Trophoblast cell (in vitro differentiated cells and primary cell): ENCODE measurements at regions not wholly inside any gene's neighbourhood (a gene's known extent, or its start where the extent isn't known, plus 50 kb on each side); places are given as distances from the start of the nearest gene placed in this dataset.

Experiments
- DNase-seq, 2 donors: peaks; one replicate each; pipeline ENCODE4 v3.0.0-alpha.2; 2016
- H2AFZ ChIP-seq: 2 replicates; pipeline ENCODE4 v1.6.1; 2013; ENCODE audit warnings: low read length, moderate library complexity, mild to moderate bottlenecking; ENCODE audit not compliant: insufficient read depth, poor library complexity
- H2AK5ac ChIP-seq: 2 replicates; pipeline ENCODE4 v1.6.1; 2013; ENCODE audit warnings: mild to moderate bottlenecking, low read length
- H2BK120ac ChIP-seq: 2 replicates; pipeline ENCODE4 v1.6.1; 2013; ENCODE audit warnings: low read length, mild to moderate bottlenecking, moderate library complexity; ENCODE audit not compliant: insufficient read depth, poor library complexity
- H2BK12ac ChIP-seq: 2 replicates; pipeline ENCODE4 v1.6.1; 2013; ENCODE audit warnings: mild to moderate bottlenecking, low read length, moderate library complexity
- H2BK5ac ChIP-seq: 2 replicates; pipeline ENCODE4 v1.6.1; 2013; ENCODE audit warnings: low read length, low read depth, moderate library complexity, mild to moderate bottlenecking; ENCODE audit not compliant: poor library complexity
- H3K14ac ChIP-seq: 2 replicates; pipeline ENCODE4 v1.6.1; 2013; ENCODE audit warnings: mild to moderate bottlenecking, low read length
- H3K18ac ChIP-seq: 2 replicates; pipeline ENCODE4 v1.6.1; 2013; ENCODE audit warnings: mild to moderate bottlenecking, low read length
- H3K23ac ChIP-seq: 2 replicates; pipeline ENCODE4 v1.6.1; 2013; ENCODE audit warnings: low read length
- H3K27ac ChIP-seq: 2 replicates; pipeline ENCODE4 v1.5.1; 2013; ENCODE audit warnings: low read depth, mild to moderate bottlenecking, inconsistent platforms, low read length, moderate library complexity
- H3K27me3 ChIP-seq: 2 replicates; pipeline ENCODE4 v1.6.1; 2013; ENCODE audit warnings: inconsistent platforms, mild to moderate bottlenecking, low read length, moderate library complexity; ENCODE audit not compliant: insufficient read depth
- H3K36me3 ChIP-seq, 2 experiments: 1 replicate in 1 of 2; 2 replicates in 1 of 2; pipeline ENCODE4 v1.6.1; 2013; ENCODE audit warnings: low read length in 2 of 2, mild to moderate bottlenecking in 2 of 2, moderate library complexity in 1 of 2; ENCODE audit not compliant: insufficient read depth in 2 of 2, control insufficient read depth in 1 of 2
- H3K4ac ChIP-seq: 2 replicates; pipeline ENCODE4 v1.6.1; 2013; ENCODE audit warnings: low read depth, mild to moderate bottlenecking, low read length, moderate library complexity
- H3K4me1 ChIP-seq, 2 experiments: 1 replicate in 1 of 2; 2 replicates in 1 of 2; pipeline ENCODE4 v1.6.1; 2013; ENCODE audit warnings: low read length in 2 of 2, mild to moderate bottlenecking in 2 of 2, moderate library complexity in 1 of 2; ENCODE audit not compliant: insufficient read depth in 2 of 2, control insufficient read depth in 1 of 2
- H3K4me2 ChIP-seq: 2 replicates; pipeline ENCODE4 v1.6.1; 2013; ENCODE audit warnings: inconsistent platforms, mild to moderate bottlenecking, low read length, moderate library complexity
- H3K4me3 ChIP-seq: 2 replicates; pipeline ENCODE4 v1.5.1; 2013; ENCODE audit warnings: mild to moderate bottlenecking, low read depth, low read length, inconsistent platforms
- H3K79me1 ChIP-seq: one replicate; pipeline ENCODE4 v1.6.1; 2013; ENCODE audit warnings: low read length
- H3K79me2 ChIP-seq: 2 replicates; pipeline ENCODE4 v1.6.1; 2013; ENCODE audit warnings: low read length, mild to moderate bottlenecking; ENCODE audit not compliant: control insufficient read depth, insufficient read depth, poor library complexity
- H3K9ac ChIP-seq: 2 replicates; pipeline ENCODE4 v1.6.1; 2013; ENCODE audit warnings: mild to moderate bottlenecking, low read length
- H3K9me3 ChIP-seq: 2 replicates; pipeline ENCODE4 v1.6.1; 2013; ENCODE audit warnings: low read depth, mild to moderate bottlenecking, control low read depth, inconsistent platforms, low read length; ENCODE audit not compliant: insufficient read depth
- H4K12ac ChIP-seq: 2 replicates; pipeline ENCODE4 v1.6.1; 2013; ENCODE audit warnings: low read depth, mild to moderate bottlenecking, low read length, moderate library complexity
- H4K8ac ChIP-seq: 2 replicates; pipeline ENCODE4 v1.6.1; 2013; ENCODE audit warnings: low read depth, mild to moderate bottlenecking, low read length, moderate library complexity
- H4K91ac ChIP-seq: one replicate; pipeline ENCODE4 v1.6.1; 2013; ENCODE audit warnings: low read depth, mild to moderate bottlenecking, low read length, moderate library complexity
- WGBS: extraction: QIAGEN DNeasy Blood & Tissue Kit; methylation state at CpG from one replicate; pipeline ENCODE4 v1.1.7; 2013; ENCODE audit warnings: missing lambda C conversion rate; ENCODE audit not compliant: insufficient read length, insufficient coverage; ENCODE audit errors: extremely low coverage; 5-methylcytosine and 5-hydroxymethylcytosine counted together

- WGBS, result no CpG with 5 or more reads among the region's 6 CpGs
- no peaks in the 10 kb centered on the region for H3K27me3 ChIP-seq
- no peaks in the 10 kb centered on the region for H3K79me2 ChIP-seq
- H3K4me3 ChIP-seq, result no peak overlapping the region
- no peak overlapping the region for H2BK120ac ChIP-seq
- H2BK5ac ChIP-seq, result no peak overlapping the region
- H3K14ac ChIP-seq, result no peak overlapping the region
- H3K9ac ChIP-seq, result no peak overlapping the region
- no peak overlapping the region for H3K4ac ChIP-seq
- no peak overlapping the region for H4K12ac ChIP-seq
- no peak overlapping the region for H4K8ac ChIP-seq
- H3K79me1 ChIP-seq, result no peaks in the 10 kb centered on the region
- H3K36me3 ChIP-seq, result no peaks in the 10 kb centered on the region
- H3K4me1 ChIP-seq, result no peaks in the 10 kb centered on the region
- no peak overlapping the region for H2AK5ac ChIP-seq
- H3K18ac ChIP-seq, result no peak overlapping the region
- no peak overlapping the region for H3K27ac ChIP-seq
- H3K23ac ChIP-seq, result no peak overlapping the region
- H2BK12ac ChIP-seq, result no peak overlapping the region
- no peak overlapping the region for H2AFZ ChIP-seq
- H3K4me2 ChIP-seq, result no peak overlapping the region
- H4K91ac ChIP-seq, result no peak overlapping the region
- H3K9me3 ChIP-seq, result no peaks in the 10 kb centered on the region
- DNase-seq, result peak; percentile 76 to 85
Observed at GRCh38 chr17:33696102-33696501, 403.0 kb upstream of the ASIC2 start.

DNA sequence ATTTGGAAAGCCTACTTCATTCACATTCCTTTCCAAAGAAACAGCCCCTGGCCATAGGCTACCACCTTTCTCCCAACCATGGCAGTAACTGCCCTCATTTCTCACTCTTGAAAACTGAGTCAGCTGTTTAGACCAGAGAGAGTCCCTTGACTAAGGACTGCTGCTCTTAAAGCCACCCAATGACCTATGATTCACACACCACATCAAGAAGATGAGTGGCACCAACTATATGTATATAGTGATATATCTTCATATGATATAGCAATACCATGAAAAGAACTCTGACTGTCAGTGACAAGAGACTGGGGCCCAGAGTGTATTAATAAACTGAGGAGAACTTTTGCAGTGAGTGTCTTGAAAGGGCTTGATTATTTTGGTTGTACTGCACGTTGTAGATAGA lies 404.5 kb upstream of the ASIC2 start:
- Histone ChIP-seq H3K36me3 (no peaks in the 10 kb centered on the region), H3K27me3 (no peaks in the 10 kb centered on the region), H2AFZ (no peak overlapping the region), H4K8ac (no peak overlapping the region), H2BK120ac (no peak overlapping the region), H3K14ac (no peak overlapping the region), H2BK12ac (no peak overlapping the region), H3K79me1 (no peaks in the 10 kb centered on the region), H3K4me2 (no peak overlapping the region), H3K9ac (no peak overlapping the region), H3K4ac (no peak overlapping the region), H3K4me1 (no peaks in the 10 kb centered on the region), H2BK5ac (no peak overlapping the region), H3K27ac (no peak overlapping the region), H3K79me2 (no peaks in the 10 kb centered on the region), H3K23ac (peak overlapping the region; percentile 91), H2AK5ac (no peak overlapping the region), H3K9me3 (no peaks in the 10 kb centered on the region), H4K12ac (no peak overlapping the region), H3K18ac (no peak overlapping the region), H3K4me3 (no peak overlapping the region), H4K91ac (no peak overlapping the region)
- DNase-seq, result no peak
- WGBS, result no CpG with 5 or more reads among the region's 1 CpG

DNA sequence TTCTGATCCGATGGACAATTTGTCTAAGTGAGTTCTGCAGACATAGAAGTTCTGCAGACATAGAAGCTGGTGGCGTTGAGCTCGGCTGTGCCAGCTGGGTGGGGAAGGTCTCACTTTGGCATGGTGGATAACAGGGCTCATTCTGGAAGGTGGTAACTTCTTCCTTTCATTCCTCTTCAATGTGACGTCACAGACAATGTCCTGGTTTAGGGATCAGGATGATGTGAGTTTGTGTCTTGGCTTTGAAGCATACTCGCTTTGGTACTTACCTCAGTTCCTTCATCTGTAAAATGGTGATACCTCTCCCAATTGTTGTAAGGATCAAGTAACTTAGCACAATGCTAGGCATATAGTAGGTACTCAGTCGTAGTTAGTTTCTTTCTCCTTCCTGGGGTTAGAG lies 408.8 kb upstream of the ASIC2 start:
- no peak overlapping the region for H3K14ac ChIP-seq
- no peak overlapping the region for H3K27ac ChIP-seq
- no peaks in the 10 kb centered on the region for H3K79me1 ChIP-seq
- DNase-seq, result no peak
- H4K12ac ChIP-seq, result no peak overlapping the region
- no peak overlapping the region for H3K18ac ChIP-seq
- no peaks in the 10 kb centered on the region for H3K79me2 ChIP-seq
- no peak overlapping the region for H3K4me3 ChIP-seq
- H3K9me3 ChIP-seq, result no peaks in the 10 kb centered on the region
- H3K9ac ChIP-seq, result no peak overlapping the region
- no peak overlapping the region for H2BK12ac ChIP-seq
- H2AFZ ChIP-seq, result no peak overlapping the region
- WGBS, result no CpG with 5 or more reads among the region's 6 CpGs
- H2BK120ac ChIP-seq, result no peak overlapping the region
- H3K27me3 ChIP-seq, result no peaks in the 10 kb centered on the region
- no peak overlapping the region for H3K4me2 ChIP-seq
- no peak overlapping the region for H2BK5ac ChIP-seq
- no peak overlapping the region for H3K23ac ChIP-seq
- H4K91ac ChIP-seq, result no peak overlapping the region
- no peaks in the 10 kb centered on the region for H3K36me3 ChIP-seq
- no peak overlapping the region for H3K4ac ChIP-seq
- no peak overlapping the region for H2AK5ac ChIP-seq
- H3K4me1 ChIP-seq, result no peaks in the 10 kb centered on the region
- H4K8ac ChIP-seq, result no peak overlapping the region

DNA sequence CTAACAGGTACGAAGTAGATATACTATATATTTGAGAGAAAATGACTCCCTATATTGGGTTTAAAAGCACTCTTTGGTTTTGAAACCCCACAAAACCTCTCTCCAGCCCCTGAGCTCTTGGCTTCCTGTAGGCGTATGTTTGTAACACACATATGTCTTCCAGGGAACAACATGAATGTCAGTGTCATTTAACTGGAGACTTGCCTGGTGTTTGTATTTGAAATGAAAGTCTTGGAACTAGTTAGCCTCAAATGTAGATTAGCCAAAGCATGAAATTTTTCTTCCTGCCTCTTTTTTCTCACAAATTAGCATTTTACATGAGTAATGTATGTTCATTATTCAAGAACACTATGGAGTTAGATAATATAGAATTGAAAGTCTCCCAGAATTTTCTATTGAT lies 411.8 kb upstream of the ASIC2 start:
- Histone ChIP-seq H2BK120ac (no peak overlapping the region), H3K27me3 (no peaks in the 10 kb centered on the region), H3K79me2 (no peaks in the 10 kb centered on the region), H3K4me2 (no peak overlapping the region), H4K91ac (no peak overlapping the region), H3K36me3 (no peaks in the 10 kb centered on the region), H2AK5ac (no peak overlapping the region), H3K18ac (no peak overlapping the region), H3K4ac (no peak overlapping the region), H3K9me3 (no peaks in the 10 kb centered on the region), H2AFZ (no peak overlapping the region), H4K12ac (no peak overlapping the region), H3K4me3 (no peak overlapping the region), H3K9ac (no peak overlapping the region), H4K8ac (no peak overlapping the region), H3K4me1 (no peaks in the 10 kb centered on the region), H2BK5ac (no peak overlapping the region), H3K27ac (no peak overlapping the region), H3K79me1 (no peaks in the 10 kb centered on the region), H3K23ac (no peak overlapping the region), H2BK12ac (no peak overlapping the region), H3K14ac (no peak overlapping the region)
- no CpG with 5 or more reads among the region's 2 CpGs for WGBS
- DNase-seq, result no peak
